Inferior parietal cortex (tissue), 1 donor: ENCODE measurements at regions not wholly inside any gene's neighbourhood (a gene's known extent, or its start where the extent isn't known, plus 50 kb on each side); places are given as distances from the start of the nearest gene placed in this dataset.

ENCODE experiments used
- DNase-seq: peaks from one replicate; pipeline ENCODE4 v3.0.0-alpha.2; 2016; ENCODE audit errors: extremely low spot score

DNA sequence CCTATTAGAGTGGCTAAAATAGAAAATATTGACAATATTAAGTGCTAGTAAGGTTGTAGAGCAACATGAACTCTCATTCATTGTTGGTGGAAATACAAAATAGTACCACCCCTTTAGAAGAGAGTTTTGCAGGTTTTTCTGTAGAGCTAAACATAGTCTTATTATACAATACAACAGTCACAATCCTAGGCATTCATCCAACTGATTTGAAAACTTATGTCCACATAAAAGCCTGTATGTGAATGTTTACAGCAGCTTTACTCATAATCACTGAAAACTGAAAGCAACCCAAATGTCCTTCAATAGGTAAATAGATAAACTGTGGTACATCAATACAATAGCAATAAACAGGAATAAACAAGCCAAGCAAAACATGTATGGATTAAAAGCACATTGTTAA lies 127.2 kb upstream of the PRNP start:
- DNase-seq: no peak

GRCh38 chr20:4556781-4557180 lies 129.5 kb upstream of the PRNP start:
- no peak for DNase-seq

DNA sequence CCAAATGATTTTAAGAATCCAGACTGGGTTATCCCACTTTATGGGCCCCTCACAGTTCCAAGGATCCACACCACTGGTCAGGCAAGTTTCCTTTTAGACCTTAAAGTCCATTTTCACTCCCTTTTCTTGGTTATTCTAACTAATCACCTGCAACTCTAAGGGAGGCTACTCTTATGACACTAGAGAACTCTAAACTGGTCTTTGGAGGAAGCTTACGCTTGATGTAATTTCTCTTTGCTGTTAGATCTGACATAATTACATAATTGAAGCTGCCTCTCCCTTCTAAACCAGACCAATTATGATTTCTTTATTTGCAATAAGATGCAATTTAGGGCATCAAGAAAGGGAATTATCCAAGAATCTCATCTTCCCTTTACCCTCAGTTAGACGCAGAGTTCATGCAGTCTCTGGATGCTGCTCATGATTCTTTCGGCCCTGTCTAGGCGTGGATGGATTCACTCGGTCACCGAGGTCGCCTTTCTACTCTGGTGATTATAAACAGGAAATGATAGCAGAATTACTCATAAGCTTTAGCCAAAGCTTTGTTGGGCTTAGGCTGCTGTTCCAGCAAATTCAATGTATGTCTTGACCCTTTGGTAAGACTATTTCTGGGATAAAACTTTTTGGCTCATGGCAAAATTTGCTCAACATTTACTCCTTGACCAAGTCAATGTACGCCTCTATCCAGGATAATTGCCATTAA lies 130.9 kb upstream of the PRNP start:
- DNase-seq: no peak

DNA sequence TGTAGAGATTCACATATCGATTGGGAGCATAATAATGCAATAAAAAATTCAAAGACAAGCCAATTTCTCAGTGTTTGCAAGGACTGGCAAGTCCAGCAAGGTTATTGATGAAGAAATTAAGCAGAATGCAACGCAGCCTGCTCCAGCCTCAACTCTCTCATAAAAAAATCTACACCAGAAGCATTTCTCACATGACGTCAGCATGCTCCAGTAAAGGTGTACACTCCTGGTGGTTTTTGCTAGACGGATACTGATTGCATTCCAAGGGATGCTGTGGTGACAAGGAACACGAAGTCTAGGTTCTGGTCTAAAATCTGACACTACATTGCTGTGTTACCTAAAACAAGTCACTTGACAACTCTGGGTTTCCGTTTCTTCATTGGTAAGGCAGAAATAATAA lies 131.9 kb upstream of the PRNP start:
- DNase-seq: no peak

GRCh38 chr20:4552075-4552640 lies 134.1 kb upstream of the PRNP start:
- no peak for DNase-seq

DNA sequence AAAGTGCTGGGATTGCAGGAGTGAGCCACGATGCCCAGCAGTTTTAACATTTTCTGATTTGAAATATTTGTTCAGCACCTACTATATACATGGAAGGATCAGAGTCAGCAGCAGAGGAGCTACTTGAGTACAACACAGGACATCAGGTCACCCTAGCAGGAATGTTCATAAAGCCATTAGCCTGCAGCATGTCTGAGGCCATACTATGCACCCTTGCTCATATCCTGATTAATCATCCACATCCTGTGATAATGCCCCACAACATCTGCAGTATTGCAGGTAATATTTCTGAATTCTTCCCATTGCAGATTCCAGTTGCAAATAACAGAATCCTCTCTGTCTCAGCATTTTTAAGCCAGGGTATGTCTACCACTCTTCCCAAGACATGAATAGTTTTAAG lies 135.5 kb upstream of the PRNP start:
- no peak for DNase-seq

DNA sequence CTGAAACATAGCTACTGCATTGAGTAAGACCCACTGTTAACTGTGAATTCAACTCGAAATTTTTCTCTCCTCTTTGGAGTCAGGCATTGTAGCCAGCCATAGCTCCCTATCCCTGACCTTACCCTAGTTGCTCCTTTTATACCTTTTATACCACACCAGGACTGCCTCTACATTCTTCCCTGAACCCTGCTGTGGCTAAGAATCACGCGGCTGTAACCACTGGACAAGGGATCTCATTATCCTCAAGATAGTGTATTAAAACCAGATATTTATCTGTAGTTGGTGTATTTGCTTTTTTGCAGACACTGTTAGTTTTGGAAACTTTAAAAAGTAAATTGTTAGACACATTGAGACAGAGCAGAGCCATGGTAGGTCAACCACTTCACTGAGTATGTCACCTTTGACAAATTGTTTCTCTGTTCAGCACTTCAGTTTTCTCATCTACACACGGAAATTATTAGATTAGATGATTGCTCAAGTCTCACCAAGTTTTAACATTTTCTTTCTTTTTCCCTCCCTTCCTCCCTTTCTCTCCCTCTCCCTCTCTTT lies 136.5 kb upstream of the PRNP start:
- no peak for DNase-seq

- no peak for DNase-seq
Observed at GRCh38 chr20:4548552-4548951, 137.7 kb upstream of the PRNP start.

- DNase-seq: no peak
Observed at GRCh38 chr20:4546786-4547185, 139.5 kb upstream of the PRNP start.

GRCh38 chr20:4546342-4546741 lies 139.9 kb upstream of the PRNP start:
- DNase-seq: no peak

DNA sequence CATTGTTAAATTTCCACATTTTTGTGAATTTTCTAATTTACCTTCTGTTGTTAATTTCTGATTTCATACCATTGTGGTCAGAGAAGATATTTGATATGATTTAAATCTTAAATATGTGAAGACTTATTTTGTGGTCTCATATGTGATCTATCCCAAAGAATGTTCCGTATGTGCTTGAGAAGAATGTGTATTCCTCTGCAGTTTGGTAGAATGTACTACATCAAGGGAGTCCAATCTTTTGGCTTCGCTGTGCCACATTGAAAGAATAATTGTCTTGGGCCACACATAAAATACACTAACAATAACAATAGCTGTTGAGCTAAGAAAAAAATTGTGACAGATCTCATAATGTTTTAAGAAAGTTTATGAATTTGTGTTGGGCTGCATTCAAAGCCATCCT lies 140.7 kb upstream of the PRNP start:
- DNase-seq: no peak

DNA sequence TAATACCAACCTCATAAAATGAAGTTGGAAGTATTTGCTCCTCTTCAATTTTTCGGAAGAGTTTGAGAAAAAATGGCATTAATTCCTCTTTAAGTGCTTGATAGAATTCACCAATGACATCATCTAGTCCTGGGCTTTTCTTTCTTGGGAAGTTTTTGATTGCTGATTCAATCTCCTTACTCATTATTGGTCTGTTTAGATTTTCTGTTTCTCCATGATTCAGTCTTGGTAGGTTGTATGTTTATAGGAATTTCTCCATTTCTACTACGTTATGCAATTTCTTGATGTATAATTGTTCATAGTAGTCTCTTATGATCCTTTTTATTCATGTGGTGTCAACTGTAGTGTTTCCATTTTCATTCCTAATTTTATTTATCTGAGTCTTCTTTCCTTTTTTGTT lies 141.5 kb upstream of the PRNP start:
- DNase-seq: no peak

- no peak for DNase-seq
Observed at GRCh38 chr20:4542270-4542669, 144.0 kb upstream of the PRNP start.

GRCh38 chr20:4534315-4534714 lies 151.9 kb upstream of the PRNP start:
- no peak for DNase-seq

DNA sequence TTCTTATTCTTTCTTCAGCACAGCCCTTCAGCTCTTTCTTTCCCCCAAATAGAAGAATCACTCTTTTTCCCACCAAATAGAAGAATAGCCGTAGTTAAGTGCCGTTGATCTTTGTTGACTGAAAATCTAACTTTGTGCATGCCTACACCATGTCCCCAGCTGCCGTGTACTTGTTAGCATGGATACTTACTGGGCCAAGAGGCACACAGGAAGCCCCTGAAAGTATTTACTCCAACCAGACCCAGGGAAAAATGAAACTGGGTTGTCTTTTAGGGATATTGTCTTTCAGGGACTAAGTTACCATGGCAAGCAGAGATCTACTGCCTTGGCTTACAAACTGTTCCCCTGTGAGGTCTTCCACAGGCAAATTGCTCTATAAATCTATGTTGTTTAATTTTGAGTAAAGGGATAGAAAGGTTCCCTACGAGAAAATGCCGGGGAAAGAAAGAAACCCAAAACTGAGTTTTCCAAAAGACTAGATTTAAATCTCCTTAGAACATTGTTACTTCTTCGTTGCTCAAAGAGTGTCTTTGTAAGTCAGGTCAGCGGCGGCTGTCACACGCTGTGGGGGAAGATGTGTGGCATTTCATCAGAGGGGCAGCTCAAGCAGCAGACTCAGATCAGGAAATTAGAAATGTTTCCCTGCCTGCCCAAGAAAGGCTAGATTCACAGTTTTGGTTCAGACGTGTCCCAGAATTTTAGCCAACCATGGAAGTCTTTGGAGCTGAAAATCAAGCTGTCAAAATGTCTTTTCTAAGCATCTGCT lies 152.7 kb upstream of the PRNP start:
- no peak for DNase-seq

- DNase-seq: no peak
Observed at GRCh38 chr20:4532772-4533171, 153.5 kb upstream of the PRNP start.

DNA sequence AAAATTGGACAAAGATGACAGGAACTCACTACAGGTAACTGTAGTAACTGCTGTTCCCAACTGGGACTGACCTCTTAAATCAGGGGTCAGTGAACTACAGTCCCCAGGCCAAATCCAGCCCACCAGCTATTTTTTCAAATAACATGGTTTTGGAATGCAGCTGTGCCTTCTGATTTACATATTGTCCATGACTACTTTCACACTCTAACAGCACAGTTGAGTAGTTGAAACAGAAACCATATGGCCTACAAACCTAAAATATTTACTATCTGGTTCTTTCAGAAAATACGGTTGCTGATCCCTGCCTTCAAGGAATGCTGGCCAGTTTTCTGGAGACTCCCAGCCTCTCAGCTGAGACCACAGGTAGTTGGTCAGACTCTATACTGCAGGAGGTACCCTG lies 161.5 kb upstream of the PRNP start:
- no peak for DNase-seq

- DNase-seq: no peak
Observed at GRCh38 chr20:4524307-4524706, 161.9 kb upstream of the PRNP start.

- no peak for DNase-seq
Observed at GRCh38 chr20:4522310-4522709, 163.9 kb upstream of the PRNP start.

GRCh38 chr20:4521170-4521968 lies 164.9 kb upstream of the PRNP start:
- DNase-seq: no peak

DNA sequence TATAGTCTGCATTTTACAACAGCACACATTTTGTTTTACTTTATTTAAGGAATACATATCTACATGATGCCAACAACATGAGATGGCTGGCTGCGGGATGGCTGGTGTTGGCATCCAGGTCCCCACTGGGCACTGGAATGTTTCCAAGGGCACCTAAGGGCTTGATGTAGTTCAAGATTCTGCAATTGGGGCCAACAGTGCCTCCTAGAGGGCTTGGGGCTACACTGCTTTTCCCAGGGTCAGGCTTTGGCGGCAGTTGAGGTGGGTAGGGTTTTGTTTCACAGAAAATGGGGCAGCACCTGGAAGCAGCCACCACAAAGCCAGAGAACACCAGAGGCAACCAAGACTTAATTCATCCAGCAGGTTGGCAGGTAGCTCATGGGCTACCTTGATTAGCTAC lies 166.7 kb upstream of the PRNP start:
- no peak for DNase-seq

GRCh38 chr20:4516876-4517275 lies 169.4 kb upstream of the PRNP start:
- no peak for DNase-seq
